Ovary (tissue), 7 donors: ENCODE measurements at regions not wholly inside any gene's neighbourhood (a gene's known extent, or its start where the extent isn't known, plus 50 kb on each side); places are given as distances from the start of the nearest gene placed in this dataset.

Source experiments
- DNase-seq, 5 donors: peaks; one replicate each; pipeline ENCODE4 v3.0.0-alpha.2; 2019 to 2020
- H3K27ac ChIP-seq, 2 donors: fragments of 200-600 bp; one replicate each; pipeline versions ENCODE4 v1.5.1 to v1.8.0; 2019 to 2022
- H3K27me3 ChIP-seq: fragments of 200-600 bp; one replicate; pipeline ENCODE4 v1.8.0; 2022
- H3K36me3 ChIP-seq: fragments of 200-600 bp; sonication (generic); one replicate; pipeline ENCODE4 v1.5.1; 2019
- H3K4me1 ChIP-seq: one replicate; pipeline ENCODE4 v1.8.1; 2013; ENCODE audit warnings: mild to moderate bottlenecking, moderate library complexity; ENCODE audit not compliant: insufficient read depth
- H3K4me3 ChIP-seq: fragments of 200-600 bp; sonication (generic); one replicate; pipeline ENCODE4 v1.5.1; 2017
- H3K9me3 ChIP-seq, 2 donors: fragments of 200-600 bp in 1 of 2; sonication (generic) in 1 of 2; one replicate each; pipeline versions ENCODE4 v1.5.1 to v1.8.1; 2013 to 2019; ENCODE audit warnings: mild to moderate bottlenecking in 1 of 2, moderate library complexity in 1 of 2
- EP300 ChIP-seq: sonication (generic); formaldehyde crosslinking; IDR thresholded peaks from one replicate; pipeline ENCODE4 v1.6.1; 2017; ENCODE audit warnings: antibody characterized with exemption
- POLR2A ChIP-seq: fragments of 450-650 bp; IDR thresholded peaks from one replicate; pipeline ENCODE4 v1.6.1; 2017; ENCODE audit warnings: antibody characterized with exemption, mild to moderate bottlenecking, moderate library complexity
- WGBS, 3 donors: extraction: QIAGEN DNeasy Blood & Tissue Kit in 1 of 3; methylation state at CpG; one replicate each; pipeline versions ENCODE4 v1.1.5 to v1.1.7; 2013 to 2017; 5-methylcytosine and 5-hydroxymethylcytosine counted together
- intact Hi-C, 4 donors: fragments of 100-400 bp; cut with DNase I; formaldehyde crosslinking; loops; one replicate each; pipeline versions ENCODE4 v1.11.0 to v1.15.1; 2022 to 2023
- TF ChIP-seq, protein P1 (sequence below), 3 donors: fragments of 450-650 bp in 2 of 3; fragments of 200-600 bp in 1 of 3; IDR thresholded peaks; one replicate each; pipeline versions ENCODE4 v1.5.1 to v1.8.0; 2016 to 2022; ENCODE audit warnings: antibody characterized with exemption in 3 of 3, mild to moderate bottlenecking in 1 of 3
- donor health status: DM: no; HTN: no; CAD: no; lungs with moderate emphysema.
- donor health status: DM: no; HTN: no; CAD: no.
- donor health status: Bipolar disorder and iron deficiency.
- donor health status: DM: no; HTN: no; CAD: no.
- donor health status: DM: yes; HTN: yes; CAD: no.

- intact Hi-C loops = no loop called here
- H3K9me3 ChIP-seq = no peaks in the 10 kb centered on the region
- H3K27me3 ChIP-seq = no peaks in the 10 kb centered on the region
- no peaks in the 10 kb centered on the region for H3K36me3 ChIP-seq
- no peak overlapping the region for H3K4me3 ChIP-seq
- H3K27ac ChIP-seq = no peak overlapping the region
- H3K4me1 ChIP-seq = no peaks in the 10 kb centered on the region
- 72 to 82% (median 75%) methylated on average over 9 of the region's 9 CpGs for WGBS, 3 donors
- TF ChIP-seq, protein P1, sequence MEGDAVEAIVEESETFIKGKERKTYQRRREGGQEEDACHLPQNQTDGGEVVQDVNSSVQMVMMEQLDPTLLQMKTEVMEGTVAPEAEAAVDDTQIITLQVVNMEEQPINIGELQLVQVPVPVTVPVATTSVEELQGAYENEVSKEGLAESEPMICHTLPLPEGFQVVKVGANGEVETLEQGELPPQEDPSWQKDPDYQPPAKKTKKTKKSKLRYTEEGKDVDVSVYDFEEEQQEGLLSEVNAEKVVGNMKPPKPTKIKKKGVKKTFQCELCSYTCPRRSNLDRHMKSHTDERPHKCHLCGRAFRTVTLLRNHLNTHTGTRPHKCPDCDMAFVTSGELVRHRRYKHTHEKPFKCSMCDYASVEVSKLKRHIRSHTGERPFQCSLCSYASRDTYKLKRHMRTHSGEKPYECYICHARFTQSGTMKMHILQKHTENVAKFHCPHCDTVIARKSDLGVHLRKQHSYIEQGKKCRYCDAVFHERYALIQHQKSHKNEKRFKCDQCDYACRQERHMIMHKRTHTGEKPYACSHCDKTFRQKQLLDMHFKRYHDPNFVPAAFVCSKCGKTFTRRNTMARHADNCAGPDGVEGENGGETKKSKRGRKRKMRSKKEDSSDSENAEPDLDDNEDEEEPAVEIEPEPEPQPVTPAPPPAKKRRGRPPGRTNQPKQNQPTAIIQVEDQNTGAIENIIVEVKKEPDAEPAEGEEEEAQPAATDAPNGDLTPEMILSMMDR (IDR thresholded peaks at IDR 0.05) = no peak
- TF ChIP-seq POLR2A (no peak), EP300 (no peak)
- DNase-seq = no peak
These were observed 217.5 kb upstream of the LHX5 start for GRCh38 chr12:113689047-113689610.

DNA sequence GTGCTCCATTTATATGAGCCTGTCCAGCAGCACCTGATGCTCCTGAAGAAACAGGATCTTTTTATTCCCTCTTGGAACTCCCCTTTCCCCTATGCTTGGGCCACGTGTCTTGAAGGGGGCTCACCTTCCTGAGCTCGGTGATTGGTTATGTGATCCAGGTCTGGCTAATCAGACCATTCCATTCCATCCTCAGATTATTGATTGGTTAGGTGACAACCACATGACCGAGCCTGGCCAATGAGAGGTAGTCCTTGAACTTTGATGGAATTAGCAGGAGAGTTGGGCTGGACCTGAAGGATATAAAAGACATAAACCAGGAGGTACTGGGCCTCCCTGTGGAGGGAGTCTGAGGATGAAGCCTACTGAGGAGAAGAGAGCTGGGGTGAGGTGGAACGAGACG lies 216.6 kb upstream of the LHX5 start:
- intact Hi-C loops = no loop called here
- H3K9me3 ChIP-seq = no peaks in the 10 kb centered on the region
- no peak overlapping the region for H3K27ac ChIP-seq
- H3K4me3 ChIP-seq = no peak overlapping the region
- H3K27me3 ChIP-seq = no peaks in the 10 kb centered on the region
- no peak for TF ChIP-seq POLR2A
- TF ChIP-seq EP300 = no peak
- TF ChIP-seq, protein P1 (IDR thresholded peaks at IDR 0.05) = no peak
- H3K36me3 ChIP-seq = no peaks in the 10 kb centered on the region
- H3K4me1 ChIP-seq = no peaks in the 10 kb centered on the region
- WGBS, 3 donors = 55 to 74% (median 66%) methylated on average over 5 of the region's 5 CpGs
- no peak for DNase-seq

DNA sequence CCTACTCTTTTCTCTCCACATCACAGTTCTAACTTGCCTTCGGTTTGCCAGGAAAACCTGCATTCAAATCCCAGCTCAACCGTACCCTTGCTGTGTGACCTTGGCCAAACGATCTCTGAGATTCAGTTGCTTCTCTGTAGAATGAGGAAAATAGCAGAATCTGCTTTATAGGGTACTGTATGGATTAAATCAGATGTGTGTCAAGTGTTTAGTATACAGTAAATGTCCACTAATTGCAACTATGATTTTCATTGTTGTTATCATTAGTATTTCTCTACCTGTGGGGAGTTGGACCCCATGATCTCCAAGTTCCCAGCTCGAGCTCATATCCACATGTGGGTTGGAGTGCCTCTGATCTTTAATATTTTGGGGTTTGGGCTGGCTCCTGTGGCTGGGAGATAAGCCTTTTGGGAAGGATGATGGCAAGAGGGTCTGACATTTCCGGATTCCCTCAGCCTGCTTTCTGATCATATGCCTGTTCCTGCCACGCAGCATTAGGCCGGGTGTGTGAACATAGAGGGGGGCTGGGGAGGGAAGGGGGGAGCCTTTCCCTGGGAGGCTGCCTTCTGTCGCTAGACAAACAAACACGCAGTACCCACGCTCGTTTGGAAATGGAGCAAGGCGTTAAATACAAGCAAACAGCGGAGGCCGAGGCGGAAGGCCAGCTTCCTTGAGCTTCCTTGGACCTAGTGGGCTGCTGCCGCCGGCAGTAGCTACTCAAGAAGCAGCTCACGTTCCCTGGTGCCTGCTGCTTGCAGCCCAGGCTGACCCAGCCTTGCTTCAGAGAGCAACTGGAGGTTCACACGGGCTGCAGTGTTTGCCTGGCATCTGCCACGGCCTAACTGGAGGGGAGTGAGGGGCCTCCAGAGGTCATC lies 213.5 kb upstream of the LHX5 start:
- Histone ChIP-seq H3K4me1 (no peaks in the 10 kb centered on the region), H3K36me3 (no peaks in the 10 kb centered on the region), H3K27ac (no peak overlapping the region), H3K9me3 (no peaks in the 10 kb centered on the region), H3K4me3 (no peak overlapping the region), H3K27me3 (no peaks in the 10 kb centered on the region)
- no peak for DNase-seq
- intact Hi-C loops = no loop called here
- 37 to 67% (median 61%) methylated on average over 19 to 20 of the region's 20 CpGs for WGBS, 3 donors
- TF ChIP-seq POLR2A (no peak), EP300 (no peak)
- TF ChIP-seq, protein P1 (IDR thresholded peaks at IDR 0.05) = no peak

DNA sequence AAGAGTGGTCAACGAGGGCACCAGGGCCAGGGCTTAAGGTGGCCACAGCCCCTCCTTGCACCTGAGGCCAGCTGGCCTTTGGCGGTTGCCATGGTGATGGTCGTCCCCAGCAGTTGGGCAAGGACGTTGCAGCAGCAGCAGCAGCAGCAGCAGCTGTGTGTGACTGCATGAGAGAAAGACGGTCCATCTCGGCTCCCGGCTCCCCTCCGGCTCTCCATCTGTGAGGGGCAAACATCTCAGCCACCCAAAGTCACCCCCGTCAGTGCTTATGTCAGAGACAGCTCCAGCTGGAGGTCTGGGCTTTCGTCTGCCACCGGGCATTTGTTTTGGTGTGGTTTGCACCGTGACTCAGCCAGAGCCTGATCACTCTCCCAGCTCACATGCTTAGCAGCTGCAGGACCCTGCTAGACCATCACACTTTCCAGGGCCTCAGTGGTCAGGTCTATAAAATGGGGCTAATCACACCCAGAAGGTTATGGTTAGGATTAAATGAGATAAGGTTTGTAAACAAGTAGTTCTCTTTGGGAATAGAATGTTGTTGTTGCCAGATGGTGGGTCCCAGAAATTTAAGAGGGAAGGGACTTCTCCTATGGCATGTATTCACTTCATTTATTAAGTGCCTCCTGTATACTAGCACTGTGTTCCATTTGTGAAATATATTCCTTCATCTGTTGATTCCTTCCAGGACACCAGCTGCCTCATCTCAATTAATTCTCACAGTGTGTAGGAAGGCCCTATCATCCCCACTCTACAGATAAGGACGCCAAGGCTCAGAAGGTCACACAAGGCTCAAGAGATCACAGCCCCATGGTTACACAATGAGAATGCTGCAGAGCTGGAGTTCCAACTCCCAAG lies 212.6 kb upstream of the LHX5 start:
- H3K4me3 ChIP-seq = no peak overlapping the region
- no peaks in the 10 kb centered on the region for H3K27me3 ChIP-seq
- H3K36me3 ChIP-seq = no peaks in the 10 kb centered on the region
- no peak overlapping the region for H3K27ac ChIP-seq
- TF ChIP-seq, protein P1 (IDR thresholded peaks at IDR 0.05) = no peak
- TF ChIP-seq EP300 (no peak), POLR2A (no peak)
- WGBS, 3 donors = 36 to 46% (median 37%) methylated on average over 13 of the region's 13 CpGs
- H3K9me3 ChIP-seq = no peaks in the 10 kb centered on the region
- no peaks in the 10 kb centered on the region for H3K4me1 ChIP-seq
- intact Hi-C loops = no loop called here
- DNase-seq = no peak
